ENCODE measurements at regions not wholly inside any gene's neighbourhood (a gene's known extent, or its start where the extent isn't known, plus 50 kb on each side); places are given as distances from the start of the nearest gene placed in this dataset.

DNA sequence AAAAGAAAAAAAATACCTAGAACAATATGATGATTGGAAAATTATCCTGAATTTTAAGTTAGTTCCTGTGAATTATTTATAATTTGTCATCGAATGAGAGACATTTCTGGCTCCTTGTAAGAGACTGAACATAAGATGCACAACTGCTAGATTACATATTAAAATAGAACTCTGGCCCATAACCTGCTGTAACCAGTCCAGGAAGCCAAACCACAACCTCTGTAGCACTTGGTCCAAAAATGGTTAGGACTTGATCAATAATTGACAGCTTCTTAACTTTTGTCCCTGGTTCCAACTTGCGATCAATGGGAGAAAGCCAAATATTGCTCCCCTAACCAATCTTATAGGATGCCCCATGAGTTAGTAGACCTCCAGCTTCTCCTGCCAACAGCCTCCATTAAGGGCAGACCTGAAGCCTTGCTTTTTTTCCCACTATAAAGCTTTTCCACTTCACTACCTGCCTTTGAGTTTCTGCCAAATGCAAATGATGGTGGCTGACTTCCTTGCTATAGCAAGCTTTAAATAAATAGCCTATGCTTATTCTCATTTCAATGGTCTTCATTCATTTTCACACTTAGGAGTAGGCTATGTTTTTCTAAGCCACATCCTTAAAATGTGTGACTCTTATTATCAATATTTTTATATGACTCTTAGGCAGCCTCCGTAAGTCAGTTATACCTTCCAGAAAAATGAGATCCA is 224.0 kb upstream of the ARHGEF26 start:
- TF ChIP-seq, protein P1, sequence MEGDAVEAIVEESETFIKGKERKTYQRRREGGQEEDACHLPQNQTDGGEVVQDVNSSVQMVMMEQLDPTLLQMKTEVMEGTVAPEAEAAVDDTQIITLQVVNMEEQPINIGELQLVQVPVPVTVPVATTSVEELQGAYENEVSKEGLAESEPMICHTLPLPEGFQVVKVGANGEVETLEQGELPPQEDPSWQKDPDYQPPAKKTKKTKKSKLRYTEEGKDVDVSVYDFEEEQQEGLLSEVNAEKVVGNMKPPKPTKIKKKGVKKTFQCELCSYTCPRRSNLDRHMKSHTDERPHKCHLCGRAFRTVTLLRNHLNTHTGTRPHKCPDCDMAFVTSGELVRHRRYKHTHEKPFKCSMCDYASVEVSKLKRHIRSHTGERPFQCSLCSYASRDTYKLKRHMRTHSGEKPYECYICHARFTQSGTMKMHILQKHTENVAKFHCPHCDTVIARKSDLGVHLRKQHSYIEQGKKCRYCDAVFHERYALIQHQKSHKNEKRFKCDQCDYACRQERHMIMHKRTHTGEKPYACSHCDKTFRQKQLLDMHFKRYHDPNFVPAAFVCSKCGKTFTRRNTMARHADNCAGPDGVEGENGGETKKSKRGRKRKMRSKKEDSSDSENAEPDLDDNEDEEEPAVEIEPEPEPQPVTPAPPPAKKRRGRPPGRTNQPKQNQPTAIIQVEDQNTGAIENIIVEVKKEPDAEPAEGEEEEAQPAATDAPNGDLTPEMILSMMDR (conservative IDR thresholded peaks at IDR 0.05; ENCODE audit: low read length): no peak
- H3K4me3 ChIP-seq (ENCODE audit: low read length): no peak overlapping the region
- DNase-seq (ENCODE audit: low read depth): no peak

GRCh38 chr3:153897842-153898241 is 223.3 kb upstream of the ARHGEF26 start:
- TF ChIP-seq, protein P1 (conservative IDR thresholded peaks at IDR 0.05; ENCODE audit: low read length): no peak
- DNase-seq (ENCODE audit: low read depth): no peak

GRCh38 chr3:153901152-153901551 is 220.0 kb upstream of the ARHGEF26 start:
- no peak overlapping the region for H3K4me3 ChIP-seq (ENCODE audit: low read length)
- DNase-seq (ENCODE audit: low read depth): peak; percentile 2
- TF ChIP-seq, protein P1 (conservative IDR thresholded peaks at IDR 0.05; ENCODE audit: low read length): no peak

More at GRCh38 chr3:153897842-153898241, 223.3 kb upstream of the ARHGEF26 start:
- no peak overlapping the region for H3K4me3 ChIP-seq (ENCODE audit: low read length)

- TF ChIP-seq, protein P1 (conservative IDR thresholded peaks at IDR 0.05; ENCODE audit: low read length): no peak
- peak; percentile 25 for DNase-seq (ENCODE audit: low read depth)
- no peak overlapping the region for H3K4me3 ChIP-seq (ENCODE audit: low read length)
These were observed 219.2 kb upstream of the ARHGEF26 start for GRCh38 chr3:153901991-153902390.

DNA sequence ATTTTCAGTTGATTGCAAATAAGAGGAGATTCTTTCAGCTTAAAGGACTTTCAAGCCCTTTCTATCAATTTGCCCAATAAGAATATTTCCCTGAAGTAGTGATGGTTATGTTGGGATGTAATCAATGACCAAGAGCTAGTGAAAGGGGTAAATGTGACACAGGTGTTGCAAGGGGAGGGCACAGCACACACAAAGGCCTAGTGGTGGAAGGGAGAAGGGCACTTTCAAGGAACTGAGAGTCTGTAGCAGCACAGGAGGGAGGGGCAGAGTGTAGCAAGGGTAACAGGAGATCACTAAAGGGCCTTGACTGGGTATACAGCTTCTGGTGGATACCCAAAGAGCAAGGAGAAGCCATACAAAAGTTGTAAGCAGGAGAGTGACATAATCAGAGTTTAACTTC is 217.8 kb upstream of the ARHGEF26 start:
- DNase-seq (ENCODE audit: low read depth): no peak
- no peak overlapping the region for H3K4me3 ChIP-seq (ENCODE audit: low read length)
- TF ChIP-seq, protein P1 (conservative IDR thresholded peaks at IDR 0.05; ENCODE audit: low read length): no peak

DNA sequence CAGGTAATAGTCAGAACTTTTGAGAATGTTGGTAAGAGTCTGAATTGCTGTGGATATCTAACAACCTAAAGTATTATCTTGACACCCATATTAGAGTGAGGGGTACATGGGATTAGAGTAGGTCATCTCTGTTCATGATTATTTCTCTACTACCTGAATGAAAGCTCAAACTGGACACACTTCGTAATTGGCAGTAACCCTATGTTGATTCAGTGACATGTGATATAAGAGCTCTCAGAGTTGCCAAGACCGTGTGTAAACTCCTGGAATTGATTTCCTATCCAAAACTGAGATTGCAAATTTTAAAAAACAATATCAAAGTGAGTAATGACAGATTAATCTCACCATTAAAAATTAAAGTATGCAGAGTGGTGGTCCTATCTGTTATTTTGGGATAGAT is 214.8 kb upstream of the ARHGEF26 start:
- no peak for DNase-seq (ENCODE audit: low read depth)
- TF ChIP-seq, protein P1 (conservative IDR thresholded peaks at IDR 0.05; ENCODE audit: low read length): no peak
- no peak overlapping the region for H3K4me3 ChIP-seq (ENCODE audit: low read length)

- DNase-seq (ENCODE audit: low read depth): no peak
- TF ChIP-seq, protein P1 (conservative IDR thresholded peaks at IDR 0.05; ENCODE audit: low read length): no peak
- H3K4me3 ChIP-seq (ENCODE audit: low read length): no peak overlapping the region
These were observed 210.8 kb upstream of the ARHGEF26 start for GRCh38 chr3:153910387-153910786.

Data from AG10803 (cell line).